ENCODE measurements at regions not wholly inside any gene's neighbourhood (a gene's known extent, or its start where the extent isn't known, plus 50 kb on each side); places are given as distances from the start of the nearest gene placed in this dataset.

DNA sequence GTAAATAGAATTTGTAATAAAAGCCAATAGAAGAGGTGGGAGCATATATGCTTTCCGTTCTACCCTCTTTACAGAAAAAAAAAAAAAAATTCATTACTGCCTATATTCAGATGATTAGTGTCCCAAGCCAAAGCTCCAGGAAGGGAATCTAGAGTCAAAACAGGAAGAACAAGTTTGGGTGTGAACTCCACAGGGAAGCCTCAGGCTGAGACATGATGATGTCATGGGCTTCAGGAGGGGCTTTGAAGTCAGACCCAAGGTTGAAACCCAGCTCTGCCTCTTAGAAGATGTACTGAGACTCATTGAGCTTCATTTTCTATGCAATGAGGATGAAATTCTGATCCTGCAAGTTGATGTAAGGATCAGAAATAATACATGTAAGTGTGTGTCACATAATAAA, 250.0 kb upstream of the ADGRL2 start:
- Mint-ChIP-seq H3K4me1 (ENCODE audit: low read depth) (peaks cover 27% of the 10 kb centered on the region), H3K27me3 (no peaks in the 10 kb centered on the region), H3K27ac (peak overlapping the region; percentile 86), H3K4me3 (ENCODE audit: low read depth) (no peak overlapping the region), H3K36me3 (ENCODE audit: insufficient read depth) (no peaks in the 10 kb centered on the region), H3K9me3 (ENCODE audit: low read depth) (no peaks in the 10 kb centered on the region)
- no peak for DNase-seq (ENCODE audit: low spot score, unreplicated experiment)
- TF ChIP-seq, protein P1, sequence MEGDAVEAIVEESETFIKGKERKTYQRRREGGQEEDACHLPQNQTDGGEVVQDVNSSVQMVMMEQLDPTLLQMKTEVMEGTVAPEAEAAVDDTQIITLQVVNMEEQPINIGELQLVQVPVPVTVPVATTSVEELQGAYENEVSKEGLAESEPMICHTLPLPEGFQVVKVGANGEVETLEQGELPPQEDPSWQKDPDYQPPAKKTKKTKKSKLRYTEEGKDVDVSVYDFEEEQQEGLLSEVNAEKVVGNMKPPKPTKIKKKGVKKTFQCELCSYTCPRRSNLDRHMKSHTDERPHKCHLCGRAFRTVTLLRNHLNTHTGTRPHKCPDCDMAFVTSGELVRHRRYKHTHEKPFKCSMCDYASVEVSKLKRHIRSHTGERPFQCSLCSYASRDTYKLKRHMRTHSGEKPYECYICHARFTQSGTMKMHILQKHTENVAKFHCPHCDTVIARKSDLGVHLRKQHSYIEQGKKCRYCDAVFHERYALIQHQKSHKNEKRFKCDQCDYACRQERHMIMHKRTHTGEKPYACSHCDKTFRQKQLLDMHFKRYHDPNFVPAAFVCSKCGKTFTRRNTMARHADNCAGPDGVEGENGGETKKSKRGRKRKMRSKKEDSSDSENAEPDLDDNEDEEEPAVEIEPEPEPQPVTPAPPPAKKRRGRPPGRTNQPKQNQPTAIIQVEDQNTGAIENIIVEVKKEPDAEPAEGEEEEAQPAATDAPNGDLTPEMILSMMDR (IDR thresholded peaks at IDR 0.05; ENCODE audit: unreplicated experiment): no peak

DNA sequence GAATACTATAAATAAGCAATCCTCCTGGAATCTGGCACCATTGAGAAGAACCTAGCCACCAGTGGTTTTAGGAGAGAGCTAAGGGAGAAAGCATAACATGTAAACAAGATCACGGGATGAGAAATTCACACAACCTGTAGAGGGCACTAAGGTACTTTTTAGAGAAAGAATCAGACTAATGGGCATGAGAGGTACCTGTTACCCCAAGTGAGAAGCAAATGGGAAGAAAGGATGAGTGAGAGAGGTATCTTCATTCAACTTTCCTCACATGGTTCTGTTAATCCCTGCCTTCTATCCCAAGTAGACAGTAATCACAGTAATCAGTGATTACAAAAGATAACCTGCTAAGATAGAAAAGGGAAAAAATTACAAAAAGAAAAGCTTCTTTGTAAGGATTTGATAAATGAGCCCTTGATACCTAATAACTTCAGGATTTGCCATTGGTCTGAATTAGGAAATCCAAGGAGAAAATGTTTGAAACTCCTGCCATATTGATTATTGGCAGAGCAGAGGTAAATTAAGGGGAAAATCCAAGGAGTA, 251.1 kb upstream of the ADGRL2 start:
- Mint-ChIP-seq H3K9me3 (ENCODE audit: low read depth) (no peaks in the 10 kb centered on the region), H3K27me3 (no peaks in the 10 kb centered on the region), H3K36me3 (ENCODE audit: insufficient read depth) (no peaks in the 10 kb centered on the region), H3K4me3 (ENCODE audit: low read depth) (no peak overlapping the region), H3K4me1 (ENCODE audit: low read depth) (peaks cover 26% of the 10 kb centered on the region), H3K27ac (peak overlapping the region; percentile 27)
- DNase-seq (ENCODE audit: low spot score, unreplicated experiment): no peak
- TF ChIP-seq, protein P1 (IDR thresholded peaks at IDR 0.05; ENCODE audit: unreplicated experiment): peak; percentile 46

- peak overlapping the region; percentile 27 for H3K27ac Mint-ChIP-seq
- H3K36me3 Mint-ChIP-seq (ENCODE audit: insufficient read depth): no peaks in the 10 kb centered on the region
- no peaks in the 10 kb centered on the region for H3K27me3 Mint-ChIP-seq
- DNase-seq (ENCODE audit: low spot score, unreplicated experiment): no peak
- H3K4me1 Mint-ChIP-seq (ENCODE audit: low read depth): peaks cover 24% of the 10 kb centered on the region
- H3K4me3 Mint-ChIP-seq (ENCODE audit: low read depth): no peak overlapping the region
- TF ChIP-seq, protein P1 (IDR thresholded peaks at IDR 0.05; ENCODE audit: unreplicated experiment): no peak
- H3K9me3 Mint-ChIP-seq (ENCODE audit: low read depth): no peaks in the 10 kb centered on the region
Observed at GRCh38 chr1:81548918-81549587, 251.7 kb upstream of the ADGRL2 start.

GRCh38 chr1:81547912-81548303, 252.8 kb upstream of the ADGRL2 start:
- no peaks in the 10 kb centered on the region for H3K36me3 Mint-ChIP-seq (ENCODE audit: insufficient read depth)
- H3K27me3 Mint-ChIP-seq: no peaks in the 10 kb centered on the region
- H3K4me3 Mint-ChIP-seq (ENCODE audit: low read depth): no peak overlapping the region
- TF ChIP-seq, protein P1 (IDR thresholded peaks at IDR 0.05; ENCODE audit: unreplicated experiment): no peak
- no peak overlapping the region for H3K27ac Mint-ChIP-seq
- no peak for DNase-seq (ENCODE audit: low spot score, unreplicated experiment)
- no peaks in the 10 kb centered on the region for H3K9me3 Mint-ChIP-seq (ENCODE audit: low read depth)
- peaks cover 24% of the 10 kb centered on the region for H3K4me1 Mint-ChIP-seq (ENCODE audit: low read depth)

GRCh38 chr1:81547261-81547911, 253.3 kb upstream of the ADGRL2 start:
- no peaks in the 10 kb centered on the region for H3K9me3 Mint-ChIP-seq (ENCODE audit: low read depth)
- no peak overlapping the region for H3K4me3 Mint-ChIP-seq (ENCODE audit: low read depth)
- H3K4me1 Mint-ChIP-seq (ENCODE audit: low read depth): peaks cover 24% of the 10 kb centered on the region
- H3K27ac Mint-ChIP-seq: peak overlapping the region; percentile 63
- TF ChIP-seq, protein P1 (IDR thresholded peaks at IDR 0.05; ENCODE audit: unreplicated experiment): no peak
- H3K27me3 Mint-ChIP-seq: no peaks in the 10 kb centered on the region
- H3K36me3 Mint-ChIP-seq (ENCODE audit: insufficient read depth): no peaks in the 10 kb centered on the region
- no peak for DNase-seq (ENCODE audit: low spot score, unreplicated experiment)
